DND-41 (cell line): ENCODE measurements at regions not wholly inside any gene's neighbourhood (a gene's known extent, or its start where the extent isn't known, plus 50 kb on each side); places are given as distances from the start of the nearest gene placed in this dataset.

ENCODE experiments used
- ATAC-seq: fragments of 200-7000 bp; cut with Tn5 transposase; 3 replicates; pipeline ENCODE4 v1.9.1; 2021; ENCODE audit warnings: low read depth; ENCODE audit not compliant: insufficient read depth
- DNase-seq: peaks from one replicate; pipeline ENCODE4 v3.0.0-alpha.2; 2020
- H2AFZ ChIP-seq: 2 replicates; pipeline ENCODE4 v1.6.0; 2012; ENCODE audit warnings: low read depth, low read length
- H3K27ac ChIP-seq: 2 replicates; pipeline ENCODE4 v1.5.1; 2012; ENCODE audit warnings: low read length, inconsistent platforms
- H3K27me3 ChIP-seq: fragments of 200-600 bp; sonication (generic); 2 replicates; pipeline ENCODE4 v1.6.0; 2012; ENCODE audit warnings: low read length, mild to moderate bottlenecking, inconsistent platforms; ENCODE audit not compliant: insufficient read depth, poor library complexity
- H3K36me3 ChIP-seq: 2 replicates; pipeline ENCODE4 v1.5.1; 2012; ENCODE audit warnings: low read length, inconsistent platforms; ENCODE audit not compliant: insufficient read depth
- H3K4me1 ChIP-seq: 2 replicates; pipeline ENCODE4 v1.5.1; 2012; ENCODE audit warnings: mild to moderate bottlenecking, low read length; ENCODE audit not compliant: insufficient read depth
- H3K4me2 ChIP-seq: 2 replicates; pipeline ENCODE4 v1.6.0; 2012; ENCODE audit warnings: mild to moderate bottlenecking, moderate library complexity, low read length, inconsistent platforms; ENCODE audit not compliant: insufficient read depth
- H3K4me3 ChIP-seq, 2 experiments: fragments of 200-600 bp in 1 of 2; shearing (Covaris generic) in 1 of 2; 2 replicates each; pipeline ENCODE4 v1.5.1; 2012 to 2016; ENCODE audit warnings: inconsistent platforms in 2 of 2, low read length in 2 of 2, mild to moderate bottlenecking in 2 of 2, low read depth in 1 of 2, moderate library complexity in 1 of 2
- H3K79me2 ChIP-seq: 2 replicates; pipeline ENCODE4 v1.6.0; 2012; ENCODE audit warnings: low read length, inconsistent platforms; ENCODE audit not compliant: insufficient read depth
- H3K9ac ChIP-seq: 2 replicates; pipeline ENCODE4 v1.6.0; 2012; ENCODE audit warnings: low read depth, mild to moderate bottlenecking, inconsistent platforms, low read length, moderate library complexity
- H3K9me3 ChIP-seq: 2 replicates; pipeline ENCODE4 v1.5.1; 2012; ENCODE audit warnings: low read length, moderate library complexity, mild to moderate bottlenecking, inconsistent platforms; ENCODE audit not compliant: insufficient read depth, severe bottlenecking
- H4K20me1 ChIP-seq: 2 replicates; pipeline ENCODE4 v1.6.0; 2012; ENCODE audit warnings: low read length; ENCODE audit not compliant: insufficient read depth
- EZH2 ChIP-seq: IDR thresholded peaks from 3 replicates; pipeline ENCODE4 v1.6.1; 2012; ENCODE audit warnings: borderline replicate concordance, low read depth, mild to moderate bottlenecking, moderate library complexity, low read length, inconsistent platforms; ENCODE audit not compliant: severe bottlenecking
- TF ChIP-seq, protein P1 (sequence below): IDR thresholded peaks from 2 replicates; pipeline ENCODE4 v1.5.1; 2012; ENCODE audit warnings: borderline replicate concordance, low read length, moderate library complexity, mild to moderate bottlenecking; ENCODE audit not compliant: poor library complexity, severe bottlenecking; ENCODE audit errors: extremely low read depth

- Histone ChIP-seq H3K27me3 (no peaks in the 10 kb centered on the region), H3K4me2 (no peak overlapping the region), H3K4me3 (no peak overlapping the region), H2AFZ (no peak overlapping the region), H3K79me2 (no peaks in the 10 kb centered on the region), H3K9me3 (peaks cover 23% of the 10 kb centered on the region), H3K4me1 (no peaks in the 10 kb centered on the region), H3K9ac (no peak overlapping the region), H4K20me1 (no peaks in the 10 kb centered on the region), H3K36me3 (no peaks in the 10 kb centered on the region), H3K27ac (no peak overlapping the region)
- TF ChIP-seq, protein P1, sequence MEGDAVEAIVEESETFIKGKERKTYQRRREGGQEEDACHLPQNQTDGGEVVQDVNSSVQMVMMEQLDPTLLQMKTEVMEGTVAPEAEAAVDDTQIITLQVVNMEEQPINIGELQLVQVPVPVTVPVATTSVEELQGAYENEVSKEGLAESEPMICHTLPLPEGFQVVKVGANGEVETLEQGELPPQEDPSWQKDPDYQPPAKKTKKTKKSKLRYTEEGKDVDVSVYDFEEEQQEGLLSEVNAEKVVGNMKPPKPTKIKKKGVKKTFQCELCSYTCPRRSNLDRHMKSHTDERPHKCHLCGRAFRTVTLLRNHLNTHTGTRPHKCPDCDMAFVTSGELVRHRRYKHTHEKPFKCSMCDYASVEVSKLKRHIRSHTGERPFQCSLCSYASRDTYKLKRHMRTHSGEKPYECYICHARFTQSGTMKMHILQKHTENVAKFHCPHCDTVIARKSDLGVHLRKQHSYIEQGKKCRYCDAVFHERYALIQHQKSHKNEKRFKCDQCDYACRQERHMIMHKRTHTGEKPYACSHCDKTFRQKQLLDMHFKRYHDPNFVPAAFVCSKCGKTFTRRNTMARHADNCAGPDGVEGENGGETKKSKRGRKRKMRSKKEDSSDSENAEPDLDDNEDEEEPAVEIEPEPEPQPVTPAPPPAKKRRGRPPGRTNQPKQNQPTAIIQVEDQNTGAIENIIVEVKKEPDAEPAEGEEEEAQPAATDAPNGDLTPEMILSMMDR, result no peak
- TF ChIP-seq EZH2, result no peak
- ATAC-seq (no peak), DNase-seq (no peak)
Observed at GRCh38 chr12:127174881-127175280, 1092.1 kb upstream of the TMEM132C start.

- Histone ChIP-seq H2AFZ (no peak overlapping the region), H3K36me3 (no peaks in the 10 kb centered on the region), H3K27me3 (no peaks in the 10 kb centered on the region), H3K9me3 (peaks cover 23% of the 10 kb centered on the region), H4K20me1 (no peaks in the 10 kb centered on the region), H3K4me3 (no peak overlapping the region), H3K4me2 (no peak overlapping the region), H3K9ac (no peak overlapping the region), H3K27ac (no peak overlapping the region), H3K4me1 (no peaks in the 10 kb centered on the region), H3K79me2 (no peaks in the 10 kb centered on the region)
- DNase-seq (no peak), ATAC-seq (no peak)
- no peak for TF ChIP-seq EZH2
- TF ChIP-seq, protein P1, result no peak
Observed at GRCh38 chr12:127175361-127175760, 1091.6 kb upstream of the TMEM132C start.

- Histone ChIP-seq H3K9me3 (peaks cover 23% of the 10 kb centered on the region), H3K27me3 (no peaks in the 10 kb centered on the region), H3K79me2 (no peaks in the 10 kb centered on the region), H2AFZ (no peak overlapping the region), H4K20me1 (no peaks in the 10 kb centered on the region), H3K36me3 (no peaks in the 10 kb centered on the region), H3K27ac (no peak overlapping the region), H3K4me2 (no peak overlapping the region), H3K4me3 (no peak overlapping the region), H3K9ac (no peak overlapping the region), H3K4me1 (no peaks in the 10 kb centered on the region)
- DNase-seq, result no peak
- ATAC-seq, result no peak
- TF ChIP-seq, protein P1, result no peak
- TF ChIP-seq EZH2, result no peak
Observed at GRCh38 chr12:127176804-127177203, 1090.2 kb upstream of the TMEM132C start.

DNA sequence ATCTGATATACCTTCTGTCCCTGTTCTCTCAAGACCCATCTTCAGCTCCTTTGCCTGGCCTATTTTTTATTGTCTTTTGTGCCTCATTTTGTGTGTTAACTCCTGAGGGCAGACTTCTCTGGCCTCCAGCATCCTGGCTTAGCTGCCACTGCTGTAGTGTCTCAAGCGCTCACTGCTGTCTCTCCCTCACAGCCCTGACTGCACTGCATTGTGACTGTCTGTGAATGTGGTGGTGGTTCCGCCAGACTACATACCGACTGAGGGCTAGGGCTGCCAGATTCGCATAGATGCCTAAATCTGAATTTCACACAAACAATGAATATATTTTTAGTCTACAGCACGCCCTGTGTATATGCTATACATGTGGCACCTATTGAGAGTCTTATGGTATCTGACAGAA is 1088.9 kb upstream of the TMEM132C start:
- H3K4me2 ChIP-seq, result no peak overlapping the region
- H3K9me3 ChIP-seq, result peaks cover 20% of the 10 kb centered on the region
- ATAC-seq (no peak), DNase-seq (no peak)
- no peak overlapping the region for H2AFZ ChIP-seq
- H3K27me3 ChIP-seq, result no peaks in the 10 kb centered on the region
- TF ChIP-seq, protein P1, result no peak
- no peak for TF ChIP-seq EZH2
- H3K27ac ChIP-seq, result no peak overlapping the region
- no peaks in the 10 kb centered on the region for H4K20me1 ChIP-seq
- H3K9ac ChIP-seq, result no peak overlapping the region
- H3K79me2 ChIP-seq, result no peaks in the 10 kb centered on the region
- H3K4me3 ChIP-seq, result no peak overlapping the region
- H3K4me1 ChIP-seq, result no peaks in the 10 kb centered on the region
- no peaks in the 10 kb centered on the region for H3K36me3 ChIP-seq
